ENCODE measurements at regions not wholly inside any gene's neighbourhood (a gene's known extent, or its start where the extent isn't known, plus 50 kb on each side); places are given as distances from the start of the nearest gene placed in this dataset.

- no peak overlapping the region for H3K27ac Mint-ChIP-seq
- no peaks in the 10 kb centered on the region for H3K27me3 Mint-ChIP-seq
- POLR2A ChIA-PET: no interaction called here
These were observed 204.7 kb upstream of the ZNF608 start for GRCh38 chr5:124951105-124951504.

GRCh38 chr5:124951661-124952060, 205.2 kb upstream of the ZNF608 start:
- H3K27me3 ChIP-seq (ENCODE audit: control insufficient read depth in 2 of 2, insufficient read depth in 2 of 2, low read length in 2 of 2): no peaks in the 10 kb centered on the region
- Mint-ChIP-seq H3K36me3 (peaks cover 0 to 2% (median 0%) of the 10 kb centered on the region in 5 donors), H3K4me1 (peaks cover 0 to 6% (median 0%) of the 10 kb centered on the region in 7 donors), H3K9me3 (peaks cover 0 to 9% (median 0%) of the 10 kb centered on the region in 11 donors), H3K27me3 (no peaks in the 10 kb centered on the region), H3K27ac (no peak overlapping the region), H3K4me3 (no peak overlapping the region)
- no peak for DNase-seq
- no peaks in the 10 kb centered on the region for H3K36me3 ChIP-seq (ENCODE audit: control insufficient read depth in 2 of 3, insufficient read depth in 3 of 3, low read length in 3 of 3)
- no peaks in the 10 kb centered on the region for H3K4me1 ChIP-seq (ENCODE audit: control insufficient read depth in 2 of 2, insufficient read depth in 2 of 2, low read length in 2 of 2)
- no peak overlapping the region for H3K4me3 ChIP-seq (ENCODE audit: low read length)
- intact Hi-C loops (cut with micrococcal nuclease): no loop called here
- ChIA-PET POLR2A (no interaction called here), CTCF (no interaction called here)
- peak; percentile 36 for ATAC-seq
- no peaks in the 10 kb centered on the region for H3K9me3 ChIP-seq (ENCODE audit: control insufficient read depth in 2 of 3, low read length in 3 of 3)
- no peak overlapping the region for H3K27ac ChIP-seq (ENCODE audit: low read depth, low read length)

More at GRCh38 chr5:124951105-124951504, 204.7 kb upstream of the ZNF608 start:
- intact Hi-C loops (cut with micrococcal nuclease): no loop called here
- no peaks in the 10 kb centered on the region for H3K36me3 ChIP-seq (ENCODE audit: control insufficient read depth in 2 of 3, insufficient read depth in 3 of 3, low read length in 3 of 3)
- no peaks in the 10 kb centered on the region for H3K9me3 ChIP-seq (ENCODE audit: control insufficient read depth in 2 of 3, low read length in 3 of 3)
- no peak overlapping the region for H3K4me3 Mint-ChIP-seq
- CTCF ChIA-PET: no interaction called here
- H3K4me3 ChIP-seq (ENCODE audit: low read length): no peak overlapping the region
- ATAC-seq: no peak
- no peak for DNase-seq
- H3K36me3 Mint-ChIP-seq: peaks cover 0 to 2% (median 0%) of the 10 kb centered on the region in 5 donors
- no peaks in the 10 kb centered on the region for H3K27me3 ChIP-seq (ENCODE audit: control insufficient read depth in 2 of 2, insufficient read depth in 2 of 2, low read length in 2 of 2)
- peaks cover 0 to 6% (median 0%) of the 10 kb centered on the region in 7 donors for H3K4me1 Mint-ChIP-seq
- H3K27ac ChIP-seq (ENCODE audit: low read depth, low read length): no peak overlapping the region
- H3K9me3 Mint-ChIP-seq: peaks cover 0 to 9% (median 0%) of the 10 kb centered on the region in 11 donors
- H3K4me1 ChIP-seq (ENCODE audit: control insufficient read depth in 2 of 2, insufficient read depth in 2 of 2, low read length in 2 of 2): no peaks in the 10 kb centered on the region

GRCh38 chr5:124952079-124952478, 205.6 kb upstream of the ZNF608 start:
- no peak for DNase-seq
- Histone ChIP-seq H3K27ac (ENCODE audit: low read depth, low read length) (no peak overlapping the region), H3K36me3 (ENCODE audit: control insufficient read depth in 2 of 3, insufficient read depth in 3 of 3, low read length in 3 of 3) (no peaks in the 10 kb centered on the region), H3K4me3 (ENCODE audit: low read length) (no peak overlapping the region), H3K4me1 (ENCODE audit: control insufficient read depth in 2 of 2, insufficient read depth in 2 of 2, low read length in 2 of 2) (no peaks in the 10 kb centered on the region), H3K9me3 (ENCODE audit: control insufficient read depth in 2 of 3, low read length in 3 of 3) (no peaks in the 10 kb centered on the region), H3K27me3 (ENCODE audit: control insufficient read depth in 2 of 2, insufficient read depth in 2 of 2, low read length in 2 of 2) (no peaks in the 10 kb centered on the region)
- CTCF ChIA-PET: no interaction called here
- Mint-ChIP-seq H3K9me3 (peaks cover 0 to 10% (median 0%) of the 10 kb centered on the region in 11 donors), H3K27ac (no peak overlapping the region), H3K4me1 (peaks cover 0 to 6% (median 0%) of the 10 kb centered on the region in 7 donors), H3K27me3 (no peaks in the 10 kb centered on the region), H3K4me3 (no peak overlapping the region), H3K36me3 (peaks cover 0 to 2% (median 0%) of the 10 kb centered on the region in 5 donors)
- ATAC-seq: peak; percentile 50
- POLR2A ChIA-PET: no interaction called here
- intact Hi-C loops (cut with micrococcal nuclease): no loop called here

GRCh38 chr5:124952566-124952965, 206.1 kb upstream of the ZNF608 start:
- Mint-ChIP-seq H3K27me3 (no peaks in the 10 kb centered on the region), H3K4me1 (peaks cover 0 to 6% (median 0%) of the 10 kb centered on the region in 7 donors), H3K27ac (no peak overlapping the region), H3K9me3 (peaks cover 0 to 10% (median 2%) of the 10 kb centered on the region in 11 donors), H3K4me3 (no peak overlapping the region), H3K36me3 (peaks cover 0 to 2% (median 0%) of the 10 kb centered on the region in 5 donors)
- DNase-seq (no peak), ATAC-seq (no peak)
- intact Hi-C loops (cut with micrococcal nuclease): no loop called here
- H3K27me3 ChIP-seq (ENCODE audit: control insufficient read depth in 2 of 2, insufficient read depth in 2 of 2, low read length in 2 of 2): no peaks in the 10 kb centered on the region
- H3K9me3 ChIP-seq (ENCODE audit: control insufficient read depth in 2 of 3, low read length in 3 of 3): no peaks in the 10 kb centered on the region
- no peaks in the 10 kb centered on the region for H3K4me1 ChIP-seq (ENCODE audit: control insufficient read depth in 2 of 2, insufficient read depth in 2 of 2, low read length in 2 of 2)
- ChIA-PET CTCF (no interaction called here), POLR2A (no interaction called here)
- no peaks in the 10 kb centered on the region for H3K36me3 ChIP-seq (ENCODE audit: control insufficient read depth in 2 of 3, insufficient read depth in 3 of 3, low read length in 3 of 3)
- H3K4me3 ChIP-seq (ENCODE audit: low read length): no peak overlapping the region
- no peak overlapping the region for H3K27ac ChIP-seq (ENCODE audit: low read depth, low read length)

- H3K27me3 Mint-ChIP-seq: no peaks in the 10 kb centered on the region
- peaks cover 0 to 4% (median 0%) of the 10 kb centered on the region in 7 donors for H3K4me1 Mint-ChIP-seq
- no peak overlapping the region for H3K27ac ChIP-seq (ENCODE audit: low read depth, low read length)
- H3K36me3 Mint-ChIP-seq: no peaks in the 10 kb centered on the region
- no peak overlapping the region for H3K27ac Mint-ChIP-seq
- H3K36me3 ChIP-seq (ENCODE audit: control insufficient read depth in 2 of 3, insufficient read depth in 3 of 3, low read length in 3 of 3): no peaks in the 10 kb centered on the region
- H3K4me3 Mint-ChIP-seq: no peak overlapping the region
- H3K9me3 Mint-ChIP-seq: peaks cover 0 to 7% (median 0%) of the 10 kb centered on the region in 11 donors
- no peaks in the 10 kb centered on the region for H3K4me1 ChIP-seq (ENCODE audit: control insufficient read depth in 2 of 2, insufficient read depth in 2 of 2, low read length in 2 of 2)
- no peaks in the 10 kb centered on the region for H3K9me3 ChIP-seq (ENCODE audit: control insufficient read depth in 2 of 3, low read length in 3 of 3)
- intact Hi-C loops (cut with micrococcal nuclease): no loop called here
- no peak for ATAC-seq
- no peak overlapping the region for H3K4me3 ChIP-seq (ENCODE audit: low read length)
- ChIA-PET CTCF (no interaction called here), POLR2A (no interaction called here)
- DNase-seq: no peak
- no peaks in the 10 kb centered on the region for H3K27me3 ChIP-seq (ENCODE audit: control insufficient read depth in 2 of 2, insufficient read depth in 2 of 2, low read length in 2 of 2)
These were observed 208.3 kb upstream of the ZNF608 start for GRCh38 chr5:124954784-124955183.

- ChIA-PET CTCF (no interaction called here), POLR2A (no interaction called here)
- no peak overlapping the region for H3K4me3 ChIP-seq (ENCODE audit: low read length)
- H3K4me1 Mint-ChIP-seq: peaks cover 0 to 4% (median 0%) of the 10 kb centered on the region in 7 donors
- H3K9me3 ChIP-seq (ENCODE audit: control insufficient read depth in 2 of 3, low read length in 3 of 3): no peaks in the 10 kb centered on the region
- H3K27ac ChIP-seq (ENCODE audit: low read depth, low read length): no peak overlapping the region
- peaks cover 0 to 8% (median 3%) of the 10 kb centered on the region in 11 donors for H3K9me3 Mint-ChIP-seq
- H3K27me3 Mint-ChIP-seq: no peaks in the 10 kb centered on the region
- no peak for ATAC-seq
- H3K27me3 ChIP-seq (ENCODE audit: control insufficient read depth in 2 of 2, insufficient read depth in 2 of 2, low read length in 2 of 2): no peaks in the 10 kb centered on the region
- H3K36me3 Mint-ChIP-seq: no peaks in the 10 kb centered on the region
- no peaks in the 10 kb centered on the region for H3K36me3 ChIP-seq (ENCODE audit: control insufficient read depth in 2 of 3, insufficient read depth in 3 of 3, low read length in 3 of 3)
- intact Hi-C loops (cut with micrococcal nuclease): no loop called here
- H3K4me3 Mint-ChIP-seq: no peak overlapping the region
- H3K4me1 ChIP-seq (ENCODE audit: control insufficient read depth in 2 of 2, insufficient read depth in 2 of 2, low read length in 2 of 2): no peaks in the 10 kb centered on the region
- no peak for DNase-seq
- no peak overlapping the region for H3K27ac Mint-ChIP-seq
These were observed 210.1 kb upstream of the ZNF608 start for GRCh38 chr5:124956471-124957029.

- H3K36me3 Mint-ChIP-seq: no peaks in the 10 kb centered on the region
- H3K27ac Mint-ChIP-seq: no peak overlapping the region
- DNase-seq: no peak
- ChIA-PET CTCF (no interaction called here), POLR2A (no interaction called here)
- H3K9me3 ChIP-seq (ENCODE audit: control insufficient read depth in 2 of 3, low read length in 3 of 3): no peaks in the 10 kb centered on the region
- H3K9me3 Mint-ChIP-seq: peaks cover 0 to 8% (median 3%) of the 10 kb centered on the region in 11 donors
- no peaks in the 10 kb centered on the region for H3K4me1 ChIP-seq (ENCODE audit: control insufficient read depth in 2 of 2, insufficient read depth in 2 of 2, low read length in 2 of 2)
- ATAC-seq: no peak
- H3K27ac ChIP-seq (ENCODE audit: low read depth, low read length): no peak overlapping the region
- peaks cover 0 to 4% (median 0%) of the 10 kb centered on the region in 7 donors for H3K4me1 Mint-ChIP-seq
- H3K4me3 ChIP-seq (ENCODE audit: low read length): no peak overlapping the region
- H3K4me3 Mint-ChIP-seq: no peak overlapping the region
- H3K36me3 ChIP-seq (ENCODE audit: control insufficient read depth in 2 of 3, insufficient read depth in 3 of 3, low read length in 3 of 3): no peaks in the 10 kb centered on the region
- intact Hi-C loops (cut with micrococcal nuclease): no loop called here
- no peaks in the 10 kb centered on the region for H3K27me3 Mint-ChIP-seq
- H3K27me3 ChIP-seq (ENCODE audit: control insufficient read depth in 2 of 2, insufficient read depth in 2 of 2, low read length in 2 of 2): no peaks in the 10 kb centered on the region
These were observed 210.6 kb upstream of the ZNF608 start for GRCh38 chr5:124957063-124957462.

All from naive thymus-derived CD4-positive, alpha-beta T cell (primary cell).